ENCODE measurements at regions not wholly inside any gene's neighbourhood (a gene's known extent, or its start where the extent isn't known, plus 50 kb on each side); places are given as distances from the start of the nearest gene placed in this dataset.

DNA sequence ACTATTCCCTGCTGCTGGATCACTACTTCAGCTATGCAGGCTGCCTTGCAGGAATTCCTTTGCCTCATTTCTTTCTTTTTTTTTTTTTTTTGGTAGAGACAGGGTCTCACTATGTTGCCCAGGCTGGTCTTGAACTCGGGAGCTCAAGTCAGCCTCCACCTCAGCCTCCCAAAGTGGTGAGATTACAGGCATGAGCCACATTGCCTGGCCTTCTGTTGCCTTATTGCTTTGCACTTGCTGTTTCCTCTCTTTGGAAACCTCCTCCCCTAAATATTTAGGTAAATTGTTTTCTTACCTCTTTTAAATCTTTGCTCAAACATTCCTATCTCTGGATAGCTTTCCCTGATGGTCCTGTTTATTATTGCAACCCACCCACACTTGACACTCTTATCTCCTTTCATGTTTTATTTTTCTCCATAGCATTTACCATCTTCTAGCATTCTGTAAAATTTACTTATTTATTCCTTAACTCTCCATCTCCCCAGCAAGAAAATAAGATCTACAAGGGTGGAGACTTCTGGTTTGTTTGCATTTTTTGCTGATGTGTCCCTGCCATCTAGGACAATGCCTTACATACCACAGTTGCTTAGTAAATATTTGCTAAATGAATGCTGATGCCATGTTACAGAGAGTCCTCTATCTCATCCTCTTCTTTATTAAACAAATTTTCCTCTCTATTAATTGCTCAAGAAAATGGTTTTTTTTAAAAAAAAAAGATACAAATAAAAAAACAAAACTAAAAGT, 134.8 kb downstream of the P2RY1 start:
- ATAC-seq: no peak
- TF ChIP-seq, protein P1, sequence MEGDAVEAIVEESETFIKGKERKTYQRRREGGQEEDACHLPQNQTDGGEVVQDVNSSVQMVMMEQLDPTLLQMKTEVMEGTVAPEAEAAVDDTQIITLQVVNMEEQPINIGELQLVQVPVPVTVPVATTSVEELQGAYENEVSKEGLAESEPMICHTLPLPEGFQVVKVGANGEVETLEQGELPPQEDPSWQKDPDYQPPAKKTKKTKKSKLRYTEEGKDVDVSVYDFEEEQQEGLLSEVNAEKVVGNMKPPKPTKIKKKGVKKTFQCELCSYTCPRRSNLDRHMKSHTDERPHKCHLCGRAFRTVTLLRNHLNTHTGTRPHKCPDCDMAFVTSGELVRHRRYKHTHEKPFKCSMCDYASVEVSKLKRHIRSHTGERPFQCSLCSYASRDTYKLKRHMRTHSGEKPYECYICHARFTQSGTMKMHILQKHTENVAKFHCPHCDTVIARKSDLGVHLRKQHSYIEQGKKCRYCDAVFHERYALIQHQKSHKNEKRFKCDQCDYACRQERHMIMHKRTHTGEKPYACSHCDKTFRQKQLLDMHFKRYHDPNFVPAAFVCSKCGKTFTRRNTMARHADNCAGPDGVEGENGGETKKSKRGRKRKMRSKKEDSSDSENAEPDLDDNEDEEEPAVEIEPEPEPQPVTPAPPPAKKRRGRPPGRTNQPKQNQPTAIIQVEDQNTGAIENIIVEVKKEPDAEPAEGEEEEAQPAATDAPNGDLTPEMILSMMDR (IDR thresholded peaks at IDR 0.05): no peak
- Histone ChIP-seq H3K27ac (no peak overlapping the region), H3K4me3 (no peak overlapping the region), H3K27me3 (no peaks in the 10 kb centered on the region), H3K9me3 (no peaks in the 10 kb centered on the region), H3K36me3 (no peaks in the 10 kb centered on the region), H3K4me1 (no peaks in the 10 kb centered on the region)
- intact Hi-C loops (cut with DNase I): no loop called here
- no peak for DNase-seq

DNA sequence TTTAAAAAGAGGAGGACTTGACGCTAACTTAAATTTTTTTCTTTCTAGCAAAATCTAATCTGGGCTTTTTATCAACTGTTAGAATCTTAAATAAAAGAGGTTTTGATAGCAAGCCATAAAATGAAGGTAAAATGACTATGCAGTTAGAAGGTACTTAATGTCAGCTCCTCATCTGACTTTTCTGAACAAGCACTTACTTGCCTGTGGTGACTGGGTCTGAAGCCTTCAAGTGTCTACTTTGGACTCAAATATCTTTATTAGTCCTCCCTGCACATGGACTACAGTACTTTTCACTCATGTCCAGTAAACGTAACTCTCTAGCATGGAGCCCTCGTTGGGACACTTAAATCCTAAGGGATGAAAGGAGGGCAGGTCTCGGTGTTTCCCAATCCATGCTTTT, 135.9 kb downstream of the P2RY1 start:
- Histone ChIP-seq H3K27ac (no peak overlapping the region), H3K36me3 (no peaks in the 10 kb centered on the region), H3K9me3 (no peaks in the 10 kb centered on the region), H3K4me1 (no peaks in the 10 kb centered on the region), H3K27me3 (no peaks in the 10 kb centered on the region), H3K4me3 (no peak overlapping the region)
- intact Hi-C loops (cut with DNase I): no loop called here
- peak; percentile 10 for ATAC-seq
- no peak for DNase-seq
- TF ChIP-seq, protein P1 (IDR thresholded peaks at IDR 0.05): no peak

DNA sequence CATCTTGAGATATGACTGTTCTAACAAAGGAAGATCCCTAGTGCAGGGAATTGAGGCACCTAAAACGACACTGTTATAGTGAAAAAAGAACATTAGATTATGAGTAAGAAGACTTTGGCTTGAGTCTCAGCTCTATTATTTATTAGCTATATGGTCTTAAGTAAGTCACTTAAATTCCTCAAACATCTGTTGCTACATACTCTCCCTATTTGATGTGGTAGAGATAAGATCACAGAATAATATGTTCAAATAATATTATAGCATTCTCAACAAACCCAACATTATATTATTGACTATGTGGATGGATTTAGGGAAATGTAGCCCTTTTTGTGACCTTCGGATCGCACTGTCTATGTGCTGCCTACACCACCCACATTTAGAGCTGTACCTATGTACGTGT, 136.9 kb downstream of the P2RY1 start:
- Histone ChIP-seq H3K4me3 (no peak overlapping the region), H3K27ac (no peak overlapping the region), H3K4me1 (no peaks in the 10 kb centered on the region), H3K36me3 (no peaks in the 10 kb centered on the region), H3K9me3 (no peaks in the 10 kb centered on the region), H3K27me3 (no peaks in the 10 kb centered on the region)
- no peak for ATAC-seq
- TF ChIP-seq, protein P1 (IDR thresholded peaks at IDR 0.05): no peak
- no peak for DNase-seq
- intact Hi-C loops (cut with DNase I): no loop called here

DNA sequence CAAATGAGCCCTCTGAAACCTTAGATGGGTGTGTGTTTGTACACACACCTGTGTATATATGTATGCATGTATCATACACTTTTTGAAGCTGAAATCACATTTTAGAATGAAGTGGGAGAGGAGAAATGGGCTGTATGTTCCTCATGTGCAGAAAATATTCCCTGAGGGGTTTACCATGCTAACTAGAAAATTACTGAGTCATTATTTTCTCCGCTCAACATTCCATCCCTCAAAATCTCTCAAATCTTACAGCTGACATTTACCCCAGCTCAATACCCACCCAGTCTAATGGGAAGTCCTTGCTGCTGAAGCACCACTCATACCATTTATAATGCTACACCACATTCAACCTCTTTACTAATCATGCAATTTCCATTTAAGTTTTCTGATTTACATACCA, 138.6 kb downstream of the P2RY1 start:
- no peak for ATAC-seq
- DNase-seq: no peak
- Histone ChIP-seq H3K9me3 (no peaks in the 10 kb centered on the region), H3K4me3 (no peak overlapping the region), H3K36me3 (no peaks in the 10 kb centered on the region), H3K4me1 (no peaks in the 10 kb centered on the region), H3K27ac (no peak overlapping the region), H3K27me3 (no peaks in the 10 kb centered on the region)
- TF ChIP-seq, protein P1 (IDR thresholded peaks at IDR 0.05): no peak
- intact Hi-C loops (cut with DNase I): no loop called here

DNA sequence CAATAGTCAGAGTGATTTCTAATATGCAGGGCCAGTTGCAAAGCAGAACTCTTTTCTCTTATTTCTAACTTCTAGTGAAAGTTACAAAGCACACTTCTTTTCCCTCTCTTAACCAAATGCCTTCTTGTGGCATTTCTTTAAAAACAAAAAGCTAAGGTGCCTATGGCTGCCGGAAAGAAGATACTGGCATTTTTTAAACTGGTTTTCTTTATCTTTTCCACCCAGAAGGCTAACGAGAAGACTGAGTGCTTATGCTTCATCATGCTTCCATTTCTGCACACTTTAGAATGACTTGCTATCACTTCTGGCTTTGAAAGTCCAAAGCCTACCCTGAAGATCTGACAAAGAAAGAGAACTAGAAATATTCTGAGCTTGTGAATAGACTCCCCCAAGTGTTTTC, 141.3 kb downstream of the P2RY1 start:
- ATAC-seq (no peak), DNase-seq (no peak)
- Histone ChIP-seq H3K9me3 (no peaks in the 10 kb centered on the region), H3K27ac (no peak overlapping the region), H3K4me1 (no peaks in the 10 kb centered on the region), H3K4me3 (no peak overlapping the region), H3K27me3 (no peaks in the 10 kb centered on the region), H3K36me3 (no peaks in the 10 kb centered on the region)
- TF ChIP-seq, protein P1 (IDR thresholded peaks at IDR 0.05): no peak
- intact Hi-C loops (cut with DNase I): no loop called here

DNA sequence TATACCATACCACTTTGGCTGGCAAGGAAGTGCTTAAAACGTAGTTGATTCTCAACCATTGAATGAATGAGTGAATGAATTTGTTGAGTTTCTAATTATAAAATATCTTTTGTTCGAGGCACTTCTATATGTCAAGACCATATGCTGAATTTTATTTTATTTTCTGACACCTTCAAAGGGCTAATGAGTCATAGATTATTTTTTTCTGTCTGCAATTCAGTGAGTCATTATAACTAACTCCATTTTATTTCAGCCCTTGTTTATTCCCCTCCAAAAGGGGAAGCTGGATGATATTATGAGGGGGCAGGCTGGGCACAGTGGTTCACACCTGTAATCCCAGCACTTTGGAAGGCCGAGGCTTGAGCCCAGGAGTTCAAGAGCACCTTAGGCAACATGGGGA, 142.4 kb downstream of the P2RY1 start:
- TF ChIP-seq, protein P1 (IDR thresholded peaks at IDR 0.05): no peak
- H3K27ac ChIP-seq: no peak overlapping the region
- no peaks in the 10 kb centered on the region for H3K4me1 ChIP-seq
- no peaks in the 10 kb centered on the region for H3K36me3 ChIP-seq
- intact Hi-C loops (cut with DNase I): no loop called here
- DNase-seq (no peak), ATAC-seq (no peak)
- no peaks in the 10 kb centered on the region for H3K9me3 ChIP-seq
- H3K4me3 ChIP-seq: no peak overlapping the region
- H3K27me3 ChIP-seq: no peaks in the 10 kb centered on the region

Measured in upper lobe of right lung (tissue), 1 donor.